Common myeloid progenitor, CD34-positive (primary cell): ENCODE measurements at regions not wholly inside any gene's neighbourhood (a gene's known extent, or its start where the extent isn't known, plus 50 kb on each side); places are given as distances from the start of the nearest gene placed in this dataset.
"Not testable (repeated sequence)": the region's sequence is repeated elsewhere in the genome, so short reads cannot be mapped to it uniquely, and the experiment has no call there.

Source experiments
- CTCF ChIA-PET: fragments of 350-600 bp; sonication (Branson Sonifier 250); formaldehyde crosslinking; loops from one replicate; lab custom pipeline; 2021; ENCODE audit warnings: antibody characterized with exemption; lab: Charles Lee
- POLR2A ChIA-PET: fragments of 350-600 bp; sonication (Branson Sonifier 250); formaldehyde crosslinking; loops from one replicate; lab custom pipeline; 2021; ENCODE audit warnings: antibody characterized with exemption; lab: Charles Lee
- DNase-seq, 3 donors: peaks; one replicate each; pipeline versions ENCODE4 v3.0.0 to v3.0.0-alpha.2; 2013
- H3K27ac ChIP-seq, 2 experiments: 1 replicate in 1 of 2; 2 replicates in 1 of 2; pipeline ENCODE4 v1.7.0; 2013; ENCODE audit warnings: inconsistent platforms in 2 of 2, low read length in 2 of 2, mild to moderate bottlenecking in 2 of 2, low read depth in 1 of 2, moderate library complexity in 1 of 2; ENCODE audit not compliant: severe bottlenecking in 2 of 2, insufficient read depth in 1 of 2, poor library complexity in 1 of 2
- H3K27me3 ChIP-seq, 5 experiments: replicated peaks in 2 of 5; 1 replicate in 3 of 5; 2 replicates in 2 of 5; pipeline versions ENCODE4 v1.6.1 to v1.7.0; 2013; ENCODE audit warnings: low read length in 4 of 5, mild to moderate bottlenecking in 2 of 5, moderate library complexity in 2 of 5, inconsistent platforms in 1 of 5; ENCODE audit not compliant: insufficient read depth in 5 of 5, control insufficient read depth in 4 of 5
- H3K36me3 ChIP-seq, 4 experiments: 1 replicate in 2 of 4; 2 replicates in 2 of 4; pipeline versions ENCODE4 v1.6.1 to v1.7.0; 2013; ENCODE audit warnings: low read length in 3 of 4, control low read depth in 1 of 4, mild to moderate bottlenecking in 1 of 4; ENCODE audit not compliant: control insufficient read depth in 4 of 4, insufficient read depth in 4 of 4
- H3K4me1 ChIP-seq, 4 experiments: 1 replicate in 3 of 4; 2 replicates in 1 of 4; pipeline versions ENCODE4 v1.6.1 to v1.7.1; 2013; ENCODE audit warnings: low read length in 3 of 4, mild to moderate bottlenecking in 3 of 4, control low read depth in 1 of 4, inconsistent platforms in 1 of 4, moderate library complexity in 1 of 4; ENCODE audit not compliant: control insufficient read depth in 4 of 4, insufficient read depth in 4 of 4; ENCODE audit errors: control extremely low read depth in 1 of 4
- H3K4me3 ChIP-seq, 7 experiments: 1 replicate in 4 of 7; 2 replicates in 3 of 7; pipeline versions ENCODE4 v1.5.1 to v1.7.0; 2013; ENCODE audit warnings: mild to moderate bottlenecking in 7 of 7, low read length in 6 of 7, moderate library complexity in 6 of 7, inconsistent platforms in 2 of 7, low read depth in 2 of 7, control low read depth in 1 of 7; ENCODE audit not compliant: insufficient read depth in 4 of 7, control insufficient read depth in 1 of 7; ENCODE audit errors: extremely low read depth in 1 of 7
- H3K9me3 ChIP-seq, 5 experiments: 1 replicate in 4 of 5; 2 replicates in 1 of 5; pipeline versions ENCODE4 v1.6.1 to v1.7.1; 2013; ENCODE audit warnings: low read length in 4 of 5, mild to moderate bottlenecking in 2 of 5, inconsistent platforms in 1 of 5, low read depth in 1 of 5, moderate library complexity in 1 of 5; ENCODE audit not compliant: control insufficient read depth in 4 of 5, insufficient read depth in 2 of 5; ENCODE audit errors: control extremely low read depth in 1 of 5
- WGBS: methylation state at CpG from one replicate; pipeline ENCODE4 v1.1.5; 2013; ENCODE audit not compliant: insufficient coverage; 5-methylcytosine and 5-hydroxymethylcytosine counted together

- no peak for DNase-seq
- CTCF ChIA-PET = interaction anchor here (0.9 to 1.4 kb wide), 2 partner anchors 9 to 11 kb away, joined by 3 to 6 read pairs; no protein-coding TSS in a partner anchor
- Histone ChIP-seq H3K27ac (no peak overlapping the region), H3K9me3 (peaks cover 5 to 37% (median 12%) of the 10 kb centered on the region in 5 experiments), H3K4me3 (no peak overlapping the region), H3K36me3 (no peaks in the 10 kb centered on the region), H3K27me3 (no peaks in the 10 kb centered on the region), H3K4me1 (no peaks in the 10 kb centered on the region)
- POLR2A ChIA-PET = no interaction called here
These were observed 303.5 kb downstream of the DLEU7 start for GRCh38 chr13:50539791-50540530.

- Histone ChIP-seq H3K27ac (no peak overlapping the region), H3K9me3 (peaks cover 0 to 12% (median 3%) of the 10 kb centered on the region in 5 experiments), H3K4me1 (no peaks in the 10 kb centered on the region), H3K4me3 (no peak overlapping the region), H3K36me3 (no peaks in the 10 kb centered on the region), H3K27me3 (no peaks in the 10 kb centered on the region)
- WGBS = no CpG with 5 or more reads among the region's 2 CpGs
- no peak for DNase-seq
- ChIA-PET CTCF (interaction anchor here (1.7 kb wide), 1 partner anchor 8 kb away, joined by 4 read pairs; no protein-coding TSS in a partner anchor), POLR2A (no interaction called here)
These were observed 300.4 kb downstream of the DLEU7 start for GRCh38 chr13:50543141-50543540.

GRCh38 chr13:50543782-50544181 lies 299.7 kb downstream of the DLEU7 start:
- H3K27ac ChIP-seq = no peak overlapping the region
- no peaks in the 10 kb centered on the region for H3K36me3 ChIP-seq
- ChIA-PET CTCF (no interaction called here), POLR2A (no interaction called here)
- DNase-seq = no peak
- H3K9me3 ChIP-seq = peaks cover 0 to 8% (median 3%) of the 10 kb centered on the region in 5 experiments
- 100% methylated on average over 1 of the region's 6 CpGs for WGBS
- no peak overlapping the region for H3K4me3 ChIP-seq
- no peaks in the 10 kb centered on the region for H3K27me3 ChIP-seq
- peaks cover 0 to 5% (median 0%) of the 10 kb centered on the region in 4 experiments for H3K4me1 ChIP-seq

GRCh38 chr13:50544211-50544610 lies 299.3 kb downstream of the DLEU7 start:
- WGBS = 100% methylated on average over 2 of the region's 3 CpGs
- H3K27ac ChIP-seq = no peak overlapping the region
- CTCF ChIA-PET = no interaction called here

GRCh38 chr13:50547175-50547574 lies 296.3 kb downstream of the DLEU7 start:
- H3K4me3 ChIP-seq, H3K36me3 ChIP-seq, H3K4me1 ChIP-seq, H3K27ac ChIP-seq, H3K9me3 ChIP-seq, H3K27me3 ChIP-seq, POLR2A ChIA-PET, DNase-seq, CTCF ChIA-PET: not testable (repeated sequence)
- no CpG with 5 or more reads among the region's 2 CpGs for WGBS

More at GRCh38 chr13:50544211-50544610, 299.3 kb downstream of the DLEU7 start:
- H3K9me3 ChIP-seq = peaks cover 0 to 4% (median 1%) of the 10 kb centered on the region in 5 experiments
- DNase-seq = no peak
- no peaks in the 10 kb centered on the region for H3K36me3 ChIP-seq
- H3K4me1 ChIP-seq = peaks cover 0 to 5% (median 0%) of the 10 kb centered on the region in 4 experiments
- no peaks in the 10 kb centered on the region for H3K27me3 ChIP-seq
- H3K4me3 ChIP-seq = no peak overlapping the region
- POLR2A ChIA-PET = no interaction called here

- 82% methylated on average over 1 of the region's 2 CpGs for WGBS
- Histone ChIP-seq H3K4me1 (peaks cover 0 to 5% (median 0%) of the 10 kb centered on the region in 4 experiments), H3K4me3 (no peak overlapping the region), H3K27ac (no peak overlapping the region), H3K9me3 (peaks cover 0 to 5% (median 0%) of the 10 kb centered on the region in 5 experiments), H3K36me3 (no peaks in the 10 kb centered on the region), H3K27me3 (no peaks in the 10 kb centered on the region)
- ChIA-PET POLR2A (no interaction called here), CTCF (no interaction called here)
- DNase-seq = no peak
These were observed 294.9 kb downstream of the DLEU7 start for GRCh38 chr13:50548586-50548985.

- POLR2A ChIA-PET = no interaction called here
- no peak overlapping the region for H3K27ac ChIP-seq
- no peaks in the 10 kb centered on the region for H3K36me3 ChIP-seq
- no peak for DNase-seq
- 100% methylated on average over 3 of the region's 4 CpGs for WGBS
- H3K9me3 ChIP-seq = peaks cover 0 to 12% (median 4%) of the 10 kb centered on the region in 5 experiments
- H3K4me1 ChIP-seq = peaks cover 0 to 5% (median 0%) of the 10 kb centered on the region in 4 experiments
- no peak overlapping the region for H3K4me3 ChIP-seq
- H3K27me3 ChIP-seq = no peaks in the 10 kb centered on the region
- CTCF ChIA-PET = no interaction called here
These were observed 294.1 kb downstream of the DLEU7 start for GRCh38 chr13:50549221-50549942.
